WTC11 (cell line): ENCODE measurements at regions not wholly inside any gene's neighbourhood (a gene's known extent, or its start where the extent isn't known, plus 50 kb on each side); places are given as distances from the start of the nearest gene placed in this dataset.

ENCODE experiments used
- ATAC-seq: fragments of 200-7000 bp; cut with Tn5 transposase; 2 replicates; pipeline ENCODE4 v1.10.0; 2021; ENCODE audit warnings: mild to moderate bottlenecking, moderate library complexity
- CTCF ChIA-PET: fragments of 300-600 bp; sonication (Branson Sonifier 250); formaldehyde crosslinking; loops from one replicate; lab custom pipeline; 2021; ENCODE audit warnings: antibody characterized with exemption; lab: Charles Lee
- POLR2A ChIA-PET: fragments of 350-600 bp; sonication (Branson Sonifier 250); formaldehyde crosslinking; loops from one replicate; lab custom pipeline; 2021; ENCODE audit warnings: antibody characterized with exemption; lab: Charles Lee
- DNase-seq: peaks from one replicate; pipeline ENCODE4 v3.0.0; 2021; ENCODE audit warnings: low spot score
- H3K27ac Mint-ChIP-seq: 2 replicates; pipeline ENCODE4 v1.8.0; 2021; ENCODE audit warnings: mixed read lengths
- H3K27me3 Mint-ChIP-seq: 2 replicates; pipeline ENCODE4 v1.8.0; 2021; ENCODE audit warnings: low read depth, mild to moderate bottlenecking, moderate library complexity, mixed read lengths
- H3K36me3 Mint-ChIP-seq: 2 replicates; pipeline ENCODE4 v1.8.0; 2021; ENCODE audit warnings: mixed read lengths
- H3K4me1 Mint-ChIP-seq: 2 replicates; pipeline ENCODE4 v1.8.0; 2022; ENCODE audit warnings: mixed read lengths
- H3K4me3 Mint-ChIP-seq: 2 replicates; pipeline ENCODE4 v1.8.0; 2021; ENCODE audit warnings: mild to moderate bottlenecking, moderate library complexity, mixed read lengths
- H3K9me3 Mint-ChIP-seq: 2 replicates; pipeline ENCODE4 v1.8.0; 2021; ENCODE audit warnings: mixed read lengths
- CBFB ChIP-seq: sonication (generic); formaldehyde crosslinking; IDR thresholded peaks from 2 replicates; pipeline ENCODE4 v1.8.1; 2022; ENCODE audit warnings: mild to moderate bottlenecking, low read depth, missing genetic modification reagents
- CREM ChIP-seq: sonication (generic); formaldehyde crosslinking; IDR thresholded peaks from 2 replicates; pipeline ENCODE4 v1.8.1; 2022; ENCODE audit warnings: mild to moderate bottlenecking, missing genetic modification reagents, moderate library complexity
- ELF4 ChIP-seq: sonication (generic); formaldehyde crosslinking; IDR thresholded peaks from 2 replicates; pipeline ENCODE4 v1.8.1; 2022; ENCODE audit warnings: low read depth, mild to moderate bottlenecking, moderate library complexity, missing genetic modification reagents
- EMX1 ChIP-seq: fragments of 250-450 bp; sonication (Bioruptor Pico); IDR thresholded peaks from 2 replicates; pipeline ENCODE4 v1.8.0; 2021; ENCODE audit warnings: mild to moderate bottlenecking
- ETV6 ChIP-seq: sonication (generic); formaldehyde crosslinking; IDR thresholded peaks from 2 replicates; pipeline ENCODE4 v1.8.1; 2022; ENCODE audit warnings: mild to moderate bottlenecking, missing genetic modification reagents
- GABPB1 ChIP-seq: sonication (generic); formaldehyde crosslinking; IDR thresholded peaks from 2 replicates; pipeline ENCODE4 v1.8.1; 2023; ENCODE audit warnings: mild to moderate bottlenecking, missing genetic modification reagents
- GRHL2 ChIP-seq: fragments of 250-450 bp; sonication (Bioruptor Pico); IDR thresholded peaks from 2 replicates; pipeline ENCODE4 v1.8.0; 2022; ENCODE audit warnings: mild to moderate bottlenecking, moderate library complexity; ENCODE audit not compliant: insufficient replicate concordance, severe bottlenecking
- IRF2 ChIP-seq: sonication (generic); formaldehyde crosslinking; IDR thresholded peaks from 2 replicates; pipeline ENCODE4 v1.8.0; 2022; ENCODE audit warnings: low read depth, missing genetic modification reagents, borderline replicate concordance
- JUN ChIP-seq: sonication (generic); formaldehyde crosslinking; IDR thresholded peaks from 2 replicates; pipeline ENCODE4 v1.8.0; 2023; ENCODE audit warnings: mild to moderate bottlenecking, missing genetic modification reagents
- NFATC4 ChIP-seq: fragments of 250-450 bp; sonication (Bioruptor Pico); IDR thresholded peaks from 2 replicates; pipeline ENCODE4 v1.9.0; 2021; ENCODE audit warnings: mild to moderate bottlenecking
- NFYB ChIP-seq: sonication (generic); formaldehyde crosslinking; conservative IDR thresholded peaks from 2 replicates; pipeline ENCODE4 v1.8.0; 2022; ENCODE audit warnings: low read depth, missing genetic modification reagents
- RORB ChIP-seq: fragments of 250-450 bp; sonication (Bioruptor Pico); IDR thresholded peaks from 2 replicates; pipeline ENCODE4 v1.9.0; 2021; ENCODE audit warnings: mild to moderate bottlenecking
- TCF7 ChIP-seq: sonication (generic); formaldehyde crosslinking; IDR thresholded peaks from 2 replicates; pipeline ENCODE4 v1.8.0; 2022; ENCODE audit warnings: mild to moderate bottlenecking, low read depth, missing genetic modification reagents, moderate library complexity
- TEAD4 ChIP-seq: sonication (generic); formaldehyde crosslinking; IDR thresholded peaks from 2 replicates; pipeline ENCODE4 v1.8.0; 2022; ENCODE audit warnings: mild to moderate bottlenecking, missing genetic modification reagents
- TP53 ChIP-seq: sonication (generic); formaldehyde crosslinking; IDR thresholded peaks from 2 replicates; pipeline ENCODE4 v1.8.1; 2023; ENCODE audit warnings: mild to moderate bottlenecking, missing genetic modification reagents
- ZNF416 ChIP-seq: fragments of 250-450 bp; sonication (Bioruptor Pico); IDR thresholded peaks from 2 replicates; pipeline ENCODE4 v1.9.0; 2021; ENCODE audit warnings: mild to moderate bottlenecking, inconsistent platforms
- ZNF423 ChIP-seq: fragments of 250-450 bp; sonication (Bioruptor Pico); IDR thresholded peaks from 2 replicates; pipeline ENCODE4 v2.1.2; 2022; ENCODE audit warnings: mild to moderate bottlenecking, moderate library complexity
- TF ChIP-seq, protein P1 (sequence below): sonication (generic); formaldehyde crosslinking; conservative IDR thresholded peaks from 2 replicates; pipeline ENCODE4 v1.8.1; 2022; ENCODE audit warnings: mild to moderate bottlenecking, missing genetic modification reagents
- TF ChIP-seq, protein P2 (sequence below): fragments of 250-450 bp; sonication (Bioruptor Pico); IDR thresholded peaks from 2 replicates; pipeline ENCODE4 v2.1.2; 2022; ENCODE audit warnings: mild to moderate bottlenecking, moderate library complexity
- TF ChIP-seq, protein P3 (sequence below): sonication (generic); formaldehyde crosslinking; IDR thresholded peaks from 2 replicates; pipeline ENCODE4 v1.8.0; 2022; ENCODE audit warnings: mild to moderate bottlenecking, missing genetic modification reagents
- TF ChIP-seq, protein P4 (sequence below): sonication (generic); formaldehyde crosslinking; IDR thresholded peaks from 2 replicates; pipeline ENCODE4 v1.8.1; 2022; ENCODE audit warnings: missing genetic modification reagents, borderline replicate concordance
- TF ChIP-seq, protein P5 (sequence below): sonication (generic); formaldehyde crosslinking; IDR thresholded peaks from 2 replicates; pipeline ENCODE4 v1.8.1; 2023; ENCODE audit warnings: mild to moderate bottlenecking, missing genetic modification reagents, moderate library complexity

DNA sequence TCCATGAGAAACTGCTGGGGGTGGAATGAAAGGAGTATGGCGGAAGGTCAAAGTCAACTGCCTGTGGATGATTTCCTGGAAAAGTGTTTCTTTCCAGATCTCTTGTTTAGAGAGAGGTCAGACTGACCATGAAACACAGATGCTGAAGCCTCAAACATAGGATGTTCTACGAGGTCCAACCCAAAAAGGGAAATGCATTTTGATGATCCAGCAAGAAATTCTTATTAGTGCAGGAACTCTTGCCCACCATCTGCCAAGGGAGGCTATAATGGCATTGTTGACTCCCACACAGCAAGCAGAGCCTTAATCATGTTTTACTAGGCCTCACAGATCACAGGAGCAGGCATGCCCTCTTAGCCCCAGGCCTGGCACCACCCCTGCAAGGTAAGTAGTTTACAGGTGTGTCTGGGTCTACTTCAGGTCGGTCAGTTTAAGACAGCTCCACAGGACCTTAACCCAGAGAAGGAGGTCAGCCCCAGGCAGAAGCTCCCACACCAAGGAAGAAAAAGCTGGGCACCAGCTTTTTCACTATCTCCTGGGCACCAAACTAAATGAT, 67.6 kb upstream of the CNKSR3 start (continued):
- no peak for TF ChIP-seq ZNF416 (CRISPR knock-in tag)
- no peak for TF ChIP-seq CREM (CRISPR knock-in tag)
- TF ChIP-seq ETV6 = no peak
- TF ChIP-seq, protein P1, sequence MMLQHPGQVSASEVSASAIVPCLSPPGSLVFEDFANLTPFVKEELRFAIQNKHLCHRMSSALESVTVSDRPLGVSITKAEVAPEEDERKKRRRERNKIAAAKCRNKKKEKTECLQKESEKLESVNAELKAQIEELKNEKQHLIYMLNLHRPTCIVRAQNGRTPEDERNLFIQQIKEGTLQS (CRISPR knock-in tag) = no peak
- TF ChIP-seq GABPB1 (CRISPR knock-in tag) = no peak

DNA sequence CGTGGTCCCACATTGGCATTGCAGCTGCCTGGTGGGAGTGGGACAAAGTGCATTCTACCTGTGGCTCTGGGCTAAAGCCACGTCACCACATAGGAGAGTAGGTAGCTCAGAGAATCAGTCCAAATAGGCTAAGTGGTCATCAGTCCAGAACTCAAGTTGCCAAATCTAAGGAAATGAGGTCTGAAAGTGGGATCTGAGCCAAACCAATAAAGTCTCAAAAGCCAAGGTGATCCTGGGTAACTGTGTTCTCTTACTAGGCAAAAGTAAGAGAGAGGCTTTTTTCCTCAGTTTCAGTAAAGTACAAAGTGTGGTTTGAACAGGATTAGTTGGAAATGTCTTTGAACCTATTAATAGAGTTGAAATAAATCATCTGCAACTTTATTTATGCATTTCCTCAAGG, 68.6 kb upstream of the CNKSR3 start:
- no peaks in the 10 kb centered on the region; the same call in 1 of the 2 replicates for H3K27me3 Mint-ChIP-seq
- H3K36me3 Mint-ChIP-seq = 0 out of 2 replicates have a peak, but pooled peaks cover 4% of the 10 kb centered on the region
- H3K9me3 Mint-ChIP-seq = peaks cover 10% of the 10 kb centered on the region
- TF ChIP-seq, protein P2, sequence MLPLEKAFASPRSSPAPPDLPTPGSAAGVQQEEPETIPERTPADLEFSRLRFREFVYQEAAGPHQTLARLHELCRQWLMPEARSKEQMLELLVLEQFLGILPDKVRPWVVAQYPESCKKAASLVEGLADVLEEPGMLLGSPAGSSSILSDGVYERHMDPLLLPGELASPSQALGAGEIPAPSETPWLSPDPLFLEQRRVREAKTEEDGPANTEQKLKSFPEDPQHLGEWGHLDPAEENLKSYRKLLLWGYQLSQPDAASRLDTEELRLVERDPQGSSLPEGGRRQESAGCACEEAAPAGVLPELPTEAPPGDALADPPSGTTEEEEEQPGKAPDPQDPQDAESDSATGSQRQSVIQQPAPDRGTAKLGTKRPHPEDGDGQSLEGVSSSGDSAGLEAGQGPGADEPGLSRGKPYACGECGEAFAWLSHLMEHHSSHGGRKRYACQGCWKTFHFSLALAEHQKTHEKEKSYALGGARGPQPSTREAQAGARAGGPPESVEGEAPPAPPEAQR (CRISPR knock-in tag) = no peak
- DNase-seq (no peak), ATAC-seq (no peak)
- H3K27ac Mint-ChIP-seq = no peak overlapping the region
- ChIA-PET CTCF (no interaction called here), POLR2A (no interaction called here)
- H3K4me3 Mint-ChIP-seq = no peak overlapping the region
- peaks cover 11% of the 10 kb centered on the region for H3K4me1 Mint-ChIP-seq

DNA sequence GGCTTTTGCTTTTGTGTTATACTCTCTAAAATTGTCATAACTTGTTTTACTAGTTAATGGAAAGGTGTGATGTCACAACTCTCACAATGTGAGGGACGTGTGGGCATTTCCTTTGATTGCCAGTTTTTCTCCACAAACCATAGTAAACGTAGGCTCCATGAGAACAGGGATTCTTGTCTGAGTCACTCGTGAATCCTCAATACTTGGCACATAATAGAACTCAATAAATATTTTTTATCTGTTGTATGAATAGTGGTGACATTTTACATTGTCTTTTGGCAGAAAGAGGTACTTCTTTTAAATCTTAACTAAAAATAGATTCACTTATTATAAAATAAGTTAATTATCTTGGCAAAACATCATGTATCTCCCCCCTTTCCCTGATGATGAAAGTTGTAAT, 69.0 kb upstream of the CNKSR3 start:
- ATAC-seq (no peak), DNase-seq (no peak)
- Mint-ChIP-seq H3K36me3 (0 out of 2 replicates have a peak, but pooled peaks cover 4% of the 10 kb centered on the region), H3K9me3 (peaks cover 10% of the 10 kb centered on the region), H3K4me1 (peaks cover 11% of the 10 kb centered on the region), H3K4me3 (no peak overlapping the region), H3K27me3 (no peaks in the 10 kb centered on the region; the same call in 1 of the 2 replicates), H3K27ac (no peak overlapping the region)
- CTCF ChIA-PET = no interaction called here
- TF ChIP-seq TCF7 (CRISPR knock-in tag) = no peak
- TF ChIP-seq NFATC4 (CRISPR knock-in tag) = no peak
- no peak for TF ChIP-seq NFYB (CRISPR knock-in tag)
- no peak for TF ChIP-seq JUN (CRISPR knock-in tag)
- TF ChIP-seq, protein P3, sequence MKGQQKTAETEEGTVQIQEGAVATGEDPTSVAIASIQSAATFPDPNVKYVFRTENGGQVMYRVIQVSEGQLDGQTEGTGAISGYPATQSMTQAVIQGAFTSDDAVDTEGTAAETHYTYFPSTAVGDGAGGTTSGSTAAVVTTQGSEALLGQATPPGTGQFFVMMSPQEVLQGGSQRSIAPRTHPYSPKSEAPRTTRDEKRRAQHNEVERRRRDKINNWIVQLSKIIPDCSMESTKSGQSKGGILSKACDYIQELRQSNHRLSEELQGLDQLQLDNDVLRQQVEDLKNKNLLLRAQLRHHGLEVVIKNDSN (CRISPR knock-in tag) = no peak
- no peak for TF ChIP-seq ELF4 (CRISPR knock-in tag)
- no peak for TF ChIP-seq TP53
- TF ChIP-seq, protein P4, sequence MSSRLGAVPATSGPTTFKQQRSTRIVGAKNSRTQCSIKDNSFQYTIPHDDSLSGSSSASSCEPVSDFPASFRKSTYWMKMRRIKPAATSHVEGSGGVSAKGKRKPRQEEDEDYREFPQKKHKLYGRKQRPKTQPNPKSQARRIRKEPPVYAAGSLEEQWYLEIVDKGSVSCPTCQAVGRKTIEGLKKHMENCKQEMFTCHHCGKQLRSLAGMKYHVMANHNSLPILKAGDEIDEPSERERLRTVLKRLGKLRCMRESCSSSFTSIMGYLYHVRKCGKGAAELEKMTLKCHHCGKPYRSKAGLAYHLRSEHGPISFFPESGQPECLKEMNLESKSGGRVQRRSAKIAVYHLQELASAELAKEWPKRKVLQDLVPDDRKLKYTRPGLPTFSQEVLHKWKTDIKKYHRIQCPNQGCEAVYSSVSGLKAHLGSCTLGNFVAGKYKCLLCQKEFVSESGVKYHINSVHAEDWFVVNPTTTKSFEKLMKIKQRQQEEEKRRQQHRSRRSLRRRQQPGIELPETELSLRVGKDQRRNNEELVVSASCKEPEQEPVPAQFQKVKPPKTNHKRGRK (CRISPR knock-in tag) = no peak
- no peak for TF ChIP-seq GRHL2 (CRISPR knock-in tag)
- no peak for TF ChIP-seq ZNF423 (CRISPR knock-in tag)
- no peak for TF ChIP-seq TEAD4
- TF ChIP-seq IRF2 (CRISPR knock-in tag) = no peak
- TF ChIP-seq RORB = no peak
- no peak for TF ChIP-seq EMX1 (CRISPR knock-in tag)
- no peak for TF ChIP-seq CBFB (CRISPR knock-in tag)
- TF ChIP-seq, protein P5, sequence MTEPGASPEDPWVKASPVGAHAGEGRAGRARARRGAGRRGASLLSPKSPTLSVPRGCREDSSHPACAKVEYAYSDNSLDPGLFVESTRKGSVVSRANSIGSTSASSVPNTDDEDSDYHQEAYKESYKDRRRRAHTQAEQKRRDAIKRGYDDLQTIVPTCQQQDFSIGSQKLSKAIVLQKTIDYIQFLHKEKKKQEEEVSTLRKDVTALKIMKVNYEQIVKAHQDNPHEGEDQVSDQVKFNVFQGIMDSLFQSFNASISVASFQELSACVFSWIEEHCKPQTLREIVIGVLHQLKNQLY (CRISPR knock-in tag) = no peak
- POLR2A ChIA-PET = no interaction called here
